ENCODE measurements at regions not wholly inside any gene's neighbourhood (a gene's known extent, or its start where the extent isn't known, plus 50 kb on each side); places are given as distances from the start of the nearest gene placed in this dataset.

DNA sequence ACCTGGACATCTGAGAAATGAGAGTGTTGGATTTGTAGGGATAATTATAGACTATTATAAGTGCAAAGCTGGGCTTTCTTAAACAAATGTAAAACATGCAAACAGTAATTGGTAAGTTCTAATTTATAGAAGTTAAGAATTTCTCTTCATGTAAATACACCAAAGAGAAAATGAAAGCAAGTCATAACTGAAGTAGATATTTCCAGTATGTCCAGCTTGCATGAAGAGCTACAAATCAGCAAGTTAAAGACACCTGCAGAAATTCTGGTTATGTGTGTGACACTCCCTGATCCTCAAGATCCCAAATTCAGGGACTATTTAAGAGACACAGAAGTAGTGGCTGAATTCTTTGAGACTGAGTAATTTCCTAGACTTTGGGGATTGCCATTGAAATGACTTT is 308.9 kb downstream of the TLE4 start:
- TF ChIP-seq, protein P1, sequence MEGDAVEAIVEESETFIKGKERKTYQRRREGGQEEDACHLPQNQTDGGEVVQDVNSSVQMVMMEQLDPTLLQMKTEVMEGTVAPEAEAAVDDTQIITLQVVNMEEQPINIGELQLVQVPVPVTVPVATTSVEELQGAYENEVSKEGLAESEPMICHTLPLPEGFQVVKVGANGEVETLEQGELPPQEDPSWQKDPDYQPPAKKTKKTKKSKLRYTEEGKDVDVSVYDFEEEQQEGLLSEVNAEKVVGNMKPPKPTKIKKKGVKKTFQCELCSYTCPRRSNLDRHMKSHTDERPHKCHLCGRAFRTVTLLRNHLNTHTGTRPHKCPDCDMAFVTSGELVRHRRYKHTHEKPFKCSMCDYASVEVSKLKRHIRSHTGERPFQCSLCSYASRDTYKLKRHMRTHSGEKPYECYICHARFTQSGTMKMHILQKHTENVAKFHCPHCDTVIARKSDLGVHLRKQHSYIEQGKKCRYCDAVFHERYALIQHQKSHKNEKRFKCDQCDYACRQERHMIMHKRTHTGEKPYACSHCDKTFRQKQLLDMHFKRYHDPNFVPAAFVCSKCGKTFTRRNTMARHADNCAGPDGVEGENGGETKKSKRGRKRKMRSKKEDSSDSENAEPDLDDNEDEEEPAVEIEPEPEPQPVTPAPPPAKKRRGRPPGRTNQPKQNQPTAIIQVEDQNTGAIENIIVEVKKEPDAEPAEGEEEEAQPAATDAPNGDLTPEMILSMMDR (conservative IDR thresholded peaks at IDR 0.05) = no peak
- no peak for TF ChIP-seq ZFX (IDR thresholded peaks at IDR 0.05)

Measured in C4-2B (cell line).